ENCODE measurements at regions not wholly inside any gene's neighbourhood (a gene's known extent, or its start where the extent isn't known, plus 50 kb on each side); places are given as distances from the start of the nearest gene placed in this dataset.

GRCh38 chr13:76474356-76474755 lies 411.8 kb downstream of the KCTD12 start:
- Histone ChIP-seq H3K36me3 (ENCODE audit: control insufficient read depth, insufficient read depth, low read length) (no peaks in the 10 kb centered on the region), H3K27me3 (ENCODE audit: control insufficient read depth, insufficient read depth, low read length) (no peaks in the 10 kb centered on the region), H3K4me3 (ENCODE audit: low read depth, low read length) (no peak overlapping the region)
- DNase-seq (ENCODE audit: low read depth): no peak
- TF ChIP-seq, protein P1, sequence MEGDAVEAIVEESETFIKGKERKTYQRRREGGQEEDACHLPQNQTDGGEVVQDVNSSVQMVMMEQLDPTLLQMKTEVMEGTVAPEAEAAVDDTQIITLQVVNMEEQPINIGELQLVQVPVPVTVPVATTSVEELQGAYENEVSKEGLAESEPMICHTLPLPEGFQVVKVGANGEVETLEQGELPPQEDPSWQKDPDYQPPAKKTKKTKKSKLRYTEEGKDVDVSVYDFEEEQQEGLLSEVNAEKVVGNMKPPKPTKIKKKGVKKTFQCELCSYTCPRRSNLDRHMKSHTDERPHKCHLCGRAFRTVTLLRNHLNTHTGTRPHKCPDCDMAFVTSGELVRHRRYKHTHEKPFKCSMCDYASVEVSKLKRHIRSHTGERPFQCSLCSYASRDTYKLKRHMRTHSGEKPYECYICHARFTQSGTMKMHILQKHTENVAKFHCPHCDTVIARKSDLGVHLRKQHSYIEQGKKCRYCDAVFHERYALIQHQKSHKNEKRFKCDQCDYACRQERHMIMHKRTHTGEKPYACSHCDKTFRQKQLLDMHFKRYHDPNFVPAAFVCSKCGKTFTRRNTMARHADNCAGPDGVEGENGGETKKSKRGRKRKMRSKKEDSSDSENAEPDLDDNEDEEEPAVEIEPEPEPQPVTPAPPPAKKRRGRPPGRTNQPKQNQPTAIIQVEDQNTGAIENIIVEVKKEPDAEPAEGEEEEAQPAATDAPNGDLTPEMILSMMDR (IDR thresholded peaks at IDR 0.05; ENCODE audit: insufficient read depth, low read length, poor library complexity, severe bottlenecking): no peak

- peak; percentile 37 for DNase-seq (ENCODE audit: low read depth)
- TF ChIP-seq, protein P1 (IDR thresholded peaks at IDR 0.05; ENCODE audit: insufficient read depth, low read length, poor library complexity, severe bottlenecking): peak; percentile 78
- Histone ChIP-seq H3K27me3 (ENCODE audit: control insufficient read depth, insufficient read depth, low read length) (no peaks in the 10 kb centered on the region), H3K4me3 (ENCODE audit: low read depth, low read length) (no peak overlapping the region), H3K36me3 (ENCODE audit: control insufficient read depth, insufficient read depth, low read length) (no peaks in the 10 kb centered on the region)
These were observed 412.6 kb downstream of the KCTD12 start for GRCh38 chr13:76473552-76474134.

DNA sequence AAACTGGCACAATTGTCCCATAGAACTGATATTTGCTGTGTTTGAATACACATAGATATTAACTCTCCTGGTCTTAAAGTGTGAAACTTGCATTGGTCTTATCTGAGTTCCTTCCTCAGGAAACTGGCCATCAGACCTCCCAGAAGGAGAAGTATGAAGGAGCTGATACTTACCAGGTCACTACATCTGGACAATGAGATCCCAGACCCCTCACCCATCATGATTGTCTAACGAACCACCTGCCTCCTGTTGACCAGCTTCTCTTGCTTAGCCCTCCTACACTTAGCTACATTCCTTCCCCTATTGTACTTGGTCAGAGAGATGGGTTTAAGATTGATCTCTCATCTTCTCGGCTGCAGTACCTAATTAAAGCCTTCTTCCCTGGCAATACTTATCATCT lies 413.3 kb downstream of the KCTD12 start:
- TF ChIP-seq, protein P1 (IDR thresholded peaks at IDR 0.05; ENCODE audit: insufficient read depth, low read length, poor library complexity, severe bottlenecking): no peak
- Histone ChIP-seq H3K4me3 (ENCODE audit: low read depth, low read length) (no peak overlapping the region), H3K36me3 (ENCODE audit: control insufficient read depth, insufficient read depth, low read length) (no peaks in the 10 kb centered on the region), H3K27me3 (ENCODE audit: control insufficient read depth, insufficient read depth, low read length) (no peaks in the 10 kb centered on the region)
- no peak for DNase-seq (ENCODE audit: low read depth)

DNA sequence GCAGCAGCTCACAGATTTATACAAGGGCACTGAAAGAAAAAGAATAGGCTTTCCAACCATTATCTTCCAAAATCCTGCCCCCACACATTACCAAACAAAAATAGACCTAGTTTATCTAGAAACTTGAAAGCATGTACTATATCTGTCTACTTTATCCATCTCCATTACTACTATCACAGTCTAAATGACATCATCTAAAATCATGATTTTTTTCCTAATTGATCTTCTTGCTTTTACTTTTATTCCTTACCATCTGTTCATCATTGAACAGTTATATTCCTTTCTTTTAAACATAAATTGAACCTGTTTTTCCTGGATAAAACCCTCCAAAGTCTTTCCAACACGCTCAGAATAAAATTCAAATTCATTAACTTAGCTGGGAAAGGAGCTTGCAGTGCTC lies 414.7 kb downstream of the KCTD12 start:
- no peak for DNase-seq (ENCODE audit: low read depth)
- H3K4me3 ChIP-seq (ENCODE audit: low read depth, low read length): no peak overlapping the region
- no peaks in the 10 kb centered on the region for H3K36me3 ChIP-seq (ENCODE audit: control insufficient read depth, insufficient read depth, low read length)
- TF ChIP-seq, protein P1 (IDR thresholded peaks at IDR 0.05; ENCODE audit: insufficient read depth, low read length, poor library complexity, severe bottlenecking): no peak
- H3K27me3 ChIP-seq (ENCODE audit: control insufficient read depth, insufficient read depth, low read length): no peaks in the 10 kb centered on the region

DNA sequence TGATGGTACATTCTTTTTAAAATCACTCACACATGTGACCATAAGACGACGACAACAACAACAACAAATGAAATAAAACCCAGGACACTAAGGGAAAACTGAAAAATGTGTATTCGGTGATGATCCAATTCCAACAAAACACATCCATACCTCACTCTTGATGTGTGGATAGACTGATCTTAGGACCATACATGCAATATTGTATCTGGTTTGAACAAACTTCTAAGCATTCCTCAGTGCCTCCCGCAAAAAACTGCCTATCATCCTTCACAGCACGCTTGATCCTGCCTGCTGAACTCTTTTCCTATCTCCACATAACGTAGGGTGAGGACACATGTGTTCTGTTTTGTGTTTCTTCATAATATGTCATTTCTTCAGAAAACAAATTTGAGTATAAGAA lies 415.2 kb downstream of the KCTD12 start:
- Histone ChIP-seq H3K36me3 (ENCODE audit: control insufficient read depth, insufficient read depth, low read length) (no peaks in the 10 kb centered on the region), H3K4me3 (ENCODE audit: low read depth, low read length) (no peak overlapping the region), H3K27me3 (ENCODE audit: control insufficient read depth, insufficient read depth, low read length) (no peaks in the 10 kb centered on the region)
- TF ChIP-seq, protein P1 (IDR thresholded peaks at IDR 0.05; ENCODE audit: insufficient read depth, low read length, poor library complexity, severe bottlenecking): no peak
- DNase-seq (ENCODE audit: low read depth): no peak

DNA sequence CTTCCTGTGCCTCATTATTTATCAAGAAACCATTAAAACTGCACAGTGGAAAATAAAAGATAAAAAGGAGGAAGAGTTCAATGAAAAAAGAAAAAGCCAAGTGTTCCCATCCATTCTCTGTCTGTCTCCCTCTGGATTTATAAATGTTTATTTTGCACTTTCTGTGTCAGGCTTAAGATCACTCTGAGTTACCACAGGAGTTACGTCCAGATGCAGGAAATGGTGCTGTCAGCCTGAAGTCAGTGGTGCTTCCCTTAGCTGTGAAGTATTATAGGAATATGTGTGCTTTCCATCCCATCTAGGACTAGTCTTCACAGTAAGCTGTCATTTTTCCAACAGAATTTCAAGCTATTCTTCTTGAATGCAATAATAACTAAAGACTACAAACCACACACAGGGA lies 420.2 kb downstream of the KCTD12 start:
- TF ChIP-seq, protein P1 (IDR thresholded peaks at IDR 0.05; ENCODE audit: insufficient read depth, low read length, poor library complexity, severe bottlenecking): no peak
- no peaks in the 10 kb centered on the region for H3K27me3 ChIP-seq (ENCODE audit: control insufficient read depth, insufficient read depth, low read length)

More for the DNA sequence above, 420.2 kb downstream of the KCTD12 start:
- no peaks in the 10 kb centered on the region for H3K36me3 ChIP-seq (ENCODE audit: control insufficient read depth, insufficient read depth, low read length)
- DNase-seq (ENCODE audit: low read depth): no peak
- no peak overlapping the region for H3K4me3 ChIP-seq (ENCODE audit: low read depth, low read length)

All from kidney epithelial cell (primary cell).